Spleen (tissue), 7 donors: ENCODE measurements at regions not wholly inside any gene's neighbourhood (a gene's known extent, or its start where the extent isn't known, plus 50 kb on each side); places are given as distances from the start of the nearest gene placed in this dataset.

Source experiments
- CTCF ChIP-seq, 11 experiments: fragments of 200-600 bp in 7 of 11; fragments of 450-650 bp in 4 of 11; sonication (generic) in 4 of 11; IDR thresholded peaks in 8 of 11; conservative IDR thresholded peaks in 3 of 11; 1 replicate in 7 of 11; 2 replicates in 4 of 11; pipeline versions ENCODE4 v1.4.0 to v1.8.0; 2016 to 2021; ENCODE audit warnings: antibody characterized with exemption in 11 of 11, inconsistent platforms in 4 of 11, mild to moderate bottlenecking in 1 of 11
- POLR2A ChIP-seq, 3 donors: fragments of 450-650 bp; IDR thresholded peaks; one replicate each; pipeline ENCODE4 v1.5.1; 2017; ENCODE audit warnings: antibody characterized with exemption in 3 of 3, mild to moderate bottlenecking in 1 of 3
- POLR2AphosphoS5 ChIP-seq, 3 donors: sonication (generic); formaldehyde crosslinking; IDR thresholded peaks; one replicate each; pipeline ENCODE4 v1.5.1; 2017; ENCODE audit warnings: antibody characterized with exemption in 3 of 3
- donor health status: DM: no; HTN: no; CAD: no; lungs with moderate emphysema.
- donor health status: DM: no; HTN: no; CAD: no.
- donor health status: DM: no; HTN: no; CAD: no.

GRCh38 chr5:53368516-53368915 lies 111.9 kb upstream of the FST start:
- TF ChIP-seq CTCF (IDR thresholded peaks at IDR 0.05 in 8 of 11, conservative IDR thresholded peaks at IDR 0.05 in 3 of 11), result no peak
- TF ChIP-seq POLR2A (IDR thresholded peaks at IDR 0.05), result no peak
- no peak for TF ChIP-seq POLR2AphosphoS5 (IDR thresholded peaks at IDR 0.05)
